ENCODE measurements at regions not wholly inside any gene's neighbourhood (a gene's known extent, or its start where the extent isn't known, plus 50 kb on each side); places are given as distances from the start of the nearest gene placed in this dataset.

GRCh38 chr14:43039881-43040280, 1433.2 kb downstream of the LRFN5 start:
- in situ Hi-C loops (cut with MboI; ENCODE audit: low sequenced_read_pairs) (no loop called here), intact Hi-C loops (cut with micrococcal nuclease) (no loop called here), dilution Hi-C loops (cut with HindIII; ENCODE audit: low sequenced_read_pairs, unreplicated experiment) (no loop called here)
- no peak overlapping the region for H2AK9ac ChIP-seq (replicated peaks; ENCODE audit: low read depth, low read length, poor library complexity)
- no peaks in the 10 kb centered on the region for H3K4me1 ChIP-seq (ENCODE audit: control insufficient read depth, insufficient read depth, low read length)
- no peak overlapping the region for H3K27ac ChIP-seq (ENCODE audit: insufficient read depth, low read length)
- no peaks in the 10 kb centered on the region for H4K20me1 ChIP-seq (ENCODE audit: insufficient read depth, low read length)
- H3K9me3 ChIP-seq (ENCODE audit: control insufficient read depth, insufficient read depth, low read length): no peaks in the 10 kb centered on the region
- no peak for ATAC-seq (ENCODE audit: low read depth)
- ChIA-PET POLR2A (ENCODE audit: unreplicated experiment) (no interaction called here), CTCF (no interaction called here)
- no peak for TF ChIP-seq NFE2L2 (IDR thresholded peaks at IDR 0.05; ENCODE audit: low read depth, low read length)
- TF ChIP-seq MAFK (IDR thresholded peaks at IDR 0.05; ENCODE audit: low read depth, low read length): peak; percentile 53
- DNase-seq: no peak
- no peak overlapping the region for H3K56ac ChIP-seq (ENCODE audit: extremely low read depth, insufficient read depth, low read length)
- no peak overlapping the region for H3K4me2 ChIP-seq (ENCODE audit: low read depth, low read length)
- H4K5ac ChIP-seq (ENCODE audit: low read depth, low read length): no peak overlapping the region
- H2BK15ac ChIP-seq (ENCODE audit: low read depth, low read length): no peak overlapping the region
- no peak overlapping the region for H2BK120ac ChIP-seq (ENCODE audit: low read depth, low read length)
- no peaks in the 10 kb centered on the region for H3K27me3 ChIP-seq (ENCODE audit: control insufficient read depth, insufficient read depth, low read length)
- H4K91ac ChIP-seq (ENCODE audit: insufficient read depth, low read depth, low read length): no peak overlapping the region
- H3K4ac ChIP-seq (ENCODE audit: low read depth, low read length): no peak overlapping the region
- H3K36me3 ChIP-seq (ENCODE audit: control insufficient read depth, insufficient read depth, low read length): no peaks in the 10 kb centered on the region
- H2AFZ ChIP-seq (replicated peaks; ENCODE audit: low read length, poor library complexity): no peak overlapping the region
- H4K8ac ChIP-seq (ENCODE audit: low read depth in 2 of 2, low read length in 2 of 2): no peak overlapping the region
- no TSS peak for BruUV-seq (replicated peaks)
- no peak overlapping the region for H2BK20ac ChIP-seq (ENCODE audit: low read depth, low read length)
- no peak overlapping the region for H2BK5ac ChIP-seq (ENCODE audit: low read depth, low read length, poor library complexity, severe bottlenecking)
- H3K9ac ChIP-seq (ENCODE audit: low read depth, low read length): no peak overlapping the region
- no peak overlapping the region for H3K14ac ChIP-seq (replicated peaks; ENCODE audit: low read depth, low read length)
- no peak overlapping the region for H3K4me3 ChIP-seq (ENCODE audit: insufficient read depth, low read depth, low read length)
- no peak overlapping the region for H2AK5ac ChIP-seq (ENCODE audit: low read depth, low read length)
- no CpG with 5 or more reads among the region's 2 CpGs for WGBS, 2 experiments (ENCODE audit: extremely low coverage in 2 of 2, insufficient read length in 1 of 2)
- H3K9me1 ChIP-seq (ENCODE audit: insufficient read depth, low read length): no peaks in the 10 kb centered on the region
- H3K79me1 ChIP-seq (ENCODE audit: low read depth in 1 of 2, low read length in 2 of 2): no peaks in the 10 kb centered on the region
- no peak overlapping the region for H3K23ac ChIP-seq (ENCODE audit: low read depth, low read length)
- H3K18ac ChIP-seq (ENCODE audit: low read depth, low read length): no peak overlapping the region
